ENCODE measurements at regions not wholly inside any gene's neighbourhood (a gene's known extent, or its start where the extent isn't known, plus 50 kb on each side); places are given as distances from the start of the nearest gene placed in this dataset.

DNA sequence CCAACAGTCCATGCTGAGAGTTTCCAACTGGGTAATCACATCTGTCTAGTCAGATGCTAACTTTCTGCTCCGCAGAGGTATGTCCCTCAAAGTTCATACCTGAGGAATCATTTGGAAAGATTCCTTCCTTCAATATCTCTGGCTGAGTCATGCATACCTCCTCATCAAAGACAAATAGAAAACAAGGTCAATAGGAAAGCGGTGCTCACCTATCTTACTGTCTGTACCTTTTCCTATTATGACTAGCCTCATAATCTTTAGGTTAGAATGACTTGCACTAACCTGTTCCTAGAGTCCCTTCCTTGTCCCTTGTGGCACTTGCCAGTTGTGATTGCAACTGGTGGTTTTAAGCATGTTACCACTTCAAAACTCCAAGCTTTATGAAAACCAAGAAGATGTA is 78.2 kb upstream of the PTPRK start:
- no peaks in the 10 kb centered on the region for H3K36me3 ChIP-seq
- DNase-seq = no peak
- H3K4me3 ChIP-seq = no peak overlapping the region
- TF ChIP-seq POLR2A (IDR thresholded peaks at IDR 0.05) = no peak
- no peaks in the 10 kb centered on the region for H3K27me3 ChIP-seq
- intact Hi-C loops (cut with DNase I) = loop anchor here in 1 of 4 donors (10.0 kb wide), 1 partner anchor 1474 kb away; no protein-coding TSS in a partner anchor
- no peaks in the 10 kb centered on the region for H3K4me1 ChIP-seq (ENCODE audit: insufficient read depth)
- H3K27ac ChIP-seq = no peak overlapping the region
- WGBS, 3 donors = 88 to 93% (median 92%) methylated on average over 2 of the region's 2 CpGs
- H3K9me3 ChIP-seq = no peaks in the 10 kb centered on the region

DNA sequence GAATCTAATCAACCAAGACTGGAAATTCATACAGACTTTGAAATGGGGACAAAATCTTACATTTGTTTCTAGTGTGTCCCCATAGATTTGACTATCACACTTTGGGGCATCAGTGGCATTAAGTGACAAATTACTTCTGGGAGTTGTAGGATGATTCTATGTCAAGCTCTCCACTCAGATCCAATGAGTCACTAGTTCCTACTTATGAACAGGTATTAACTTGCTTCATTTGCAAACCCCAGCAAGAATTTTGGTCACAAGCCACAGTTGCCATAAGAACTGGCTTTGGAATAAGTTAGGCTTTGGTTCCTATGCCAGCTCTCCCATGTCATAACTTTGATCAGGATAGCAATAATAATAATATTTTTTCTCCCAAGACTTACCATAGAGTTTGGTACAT is 77.6 kb upstream of the PTPRK start:
- no peaks in the 10 kb centered on the region for H3K36me3 ChIP-seq
- no peak for TF ChIP-seq POLR2A (IDR thresholded peaks at IDR 0.05)
- TF ChIP-seq, protein P1, sequence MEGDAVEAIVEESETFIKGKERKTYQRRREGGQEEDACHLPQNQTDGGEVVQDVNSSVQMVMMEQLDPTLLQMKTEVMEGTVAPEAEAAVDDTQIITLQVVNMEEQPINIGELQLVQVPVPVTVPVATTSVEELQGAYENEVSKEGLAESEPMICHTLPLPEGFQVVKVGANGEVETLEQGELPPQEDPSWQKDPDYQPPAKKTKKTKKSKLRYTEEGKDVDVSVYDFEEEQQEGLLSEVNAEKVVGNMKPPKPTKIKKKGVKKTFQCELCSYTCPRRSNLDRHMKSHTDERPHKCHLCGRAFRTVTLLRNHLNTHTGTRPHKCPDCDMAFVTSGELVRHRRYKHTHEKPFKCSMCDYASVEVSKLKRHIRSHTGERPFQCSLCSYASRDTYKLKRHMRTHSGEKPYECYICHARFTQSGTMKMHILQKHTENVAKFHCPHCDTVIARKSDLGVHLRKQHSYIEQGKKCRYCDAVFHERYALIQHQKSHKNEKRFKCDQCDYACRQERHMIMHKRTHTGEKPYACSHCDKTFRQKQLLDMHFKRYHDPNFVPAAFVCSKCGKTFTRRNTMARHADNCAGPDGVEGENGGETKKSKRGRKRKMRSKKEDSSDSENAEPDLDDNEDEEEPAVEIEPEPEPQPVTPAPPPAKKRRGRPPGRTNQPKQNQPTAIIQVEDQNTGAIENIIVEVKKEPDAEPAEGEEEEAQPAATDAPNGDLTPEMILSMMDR (IDR thresholded peaks at IDR 0.05) = no peak
- TF ChIP-seq EP300 (IDR thresholded peaks at IDR 0.05) = no peak
- DNase-seq = no peak
- H3K27ac ChIP-seq = no peak overlapping the region
- intact Hi-C loops (cut with DNase I) = loop anchor here in 1 of 4 donors (10.0 kb wide), 1 partner anchor 1473 kb away; no protein-coding TSS in a partner anchor
- H3K27me3 ChIP-seq = no peaks in the 10 kb centered on the region
- H3K9me3 ChIP-seq = no peaks in the 10 kb centered on the region
- no peaks in the 10 kb centered on the region for H3K4me1 ChIP-seq (ENCODE audit: insufficient read depth)
- H3K4me3 ChIP-seq = no peak overlapping the region

DNA sequence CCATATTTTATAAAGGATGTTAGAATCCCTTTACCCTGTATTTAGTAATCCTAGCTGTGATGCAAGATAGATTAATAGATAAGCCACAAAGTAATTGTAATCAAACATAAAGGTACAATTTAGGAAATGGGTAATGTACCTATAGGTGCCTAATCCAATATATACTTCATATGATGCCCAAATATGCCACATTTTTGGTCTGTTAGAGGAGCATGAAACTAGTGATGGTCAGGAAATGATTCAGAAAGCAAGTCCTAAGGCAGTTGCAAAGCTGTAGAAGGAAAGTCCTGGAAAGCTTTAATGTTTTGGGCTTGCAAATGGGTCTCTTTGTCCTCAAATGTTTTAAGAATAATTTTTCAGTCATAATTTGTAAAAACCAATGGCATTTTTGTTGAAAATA is 76.6 kb upstream of the PTPRK start:
- Histone ChIP-seq H3K27ac (no peak overlapping the region), H3K27me3 (no peaks in the 10 kb centered on the region), H3K4me1 (ENCODE audit: insufficient read depth) (no peaks in the 10 kb centered on the region), H3K36me3 (no peaks in the 10 kb centered on the region), H3K9me3 (no peaks in the 10 kb centered on the region), H3K4me3 (no peak overlapping the region)
- DNase-seq = no peak
- intact Hi-C loops (cut with DNase I) = loop anchor here in 1 of 4 donors (10.0 kb wide), 1 partner anchor 1472 kb away; no protein-coding TSS in a partner anchor
- TF ChIP-seq POLR2A (IDR thresholded peaks at IDR 0.05) (no peak), EP300 (IDR thresholded peaks at IDR 0.05) (no peak)
- TF ChIP-seq, protein P1 (IDR thresholded peaks at IDR 0.05) = no peak

DNA sequence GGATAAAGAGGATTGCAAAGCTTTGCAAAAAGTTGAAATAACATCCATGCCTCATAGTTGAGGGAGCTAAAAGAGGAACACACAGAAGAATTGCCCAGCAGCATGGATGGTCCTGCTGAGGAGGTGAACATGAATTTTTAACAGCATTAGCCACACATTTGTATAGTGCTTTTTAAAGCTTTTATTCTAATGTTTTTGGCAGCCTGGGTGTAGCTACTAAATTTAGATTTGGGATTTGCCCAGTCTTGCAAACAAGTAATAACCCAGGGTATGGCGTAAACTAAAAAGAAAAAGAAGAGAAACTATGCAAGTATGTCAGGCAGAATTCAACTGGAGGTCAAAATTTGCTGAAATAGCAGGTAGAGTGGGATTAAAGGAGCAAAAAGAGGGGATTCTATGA is 75.1 kb upstream of the PTPRK start:
- no peaks in the 10 kb centered on the region for H3K36me3 ChIP-seq
- no peak overlapping the region for H3K27ac ChIP-seq
- TF ChIP-seq EP300 (IDR thresholded peaks at IDR 0.05) (no peak), POLR2A (IDR thresholded peaks at IDR 0.05) (no peak)
- TF ChIP-seq, protein P1 (IDR thresholded peaks at IDR 0.05) = no peak
- no peak overlapping the region for H3K4me3 ChIP-seq
- DNase-seq = no peak
- 71 to 77% (median 76%) methylated on average over 1 of the region's 1 CpG for WGBS, 3 donors
- intact Hi-C loops (cut with DNase I) = loop anchor here in 1 of 4 donors (10.0 kb wide), 1 partner anchor 1471 kb away; no protein-coding TSS in a partner anchor
- H3K27me3 ChIP-seq = no peaks in the 10 kb centered on the region
- H3K4me1 ChIP-seq (ENCODE audit: insufficient read depth) = no peaks in the 10 kb centered on the region
- H3K9me3 ChIP-seq = no peaks in the 10 kb centered on the region

DNA sequence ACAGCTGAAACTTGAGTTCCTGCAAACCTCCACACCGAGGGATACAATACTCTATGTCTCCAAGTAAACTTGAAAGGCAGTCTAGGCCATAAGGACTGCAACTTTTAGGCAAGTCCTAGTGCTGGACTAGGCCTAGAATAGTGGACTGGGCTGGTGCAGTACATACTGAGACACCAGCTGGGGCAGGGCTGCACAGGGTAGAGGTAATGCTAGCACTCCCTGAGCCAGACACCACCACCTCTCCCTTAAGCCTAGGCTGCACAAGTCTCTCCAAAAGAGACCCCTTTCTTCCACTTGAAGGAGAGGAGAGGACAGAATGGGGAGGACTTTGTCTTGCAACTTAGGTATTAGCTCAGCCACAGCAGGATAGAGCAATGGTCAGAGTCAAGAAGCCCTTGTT is 65.7 kb upstream of the PTPRK start:
- TF ChIP-seq EP300 (IDR thresholded peaks at IDR 0.05) = no peak
- no peak for TF ChIP-seq POLR2A (IDR thresholded peaks at IDR 0.05)
- TF ChIP-seq, protein P1 (IDR thresholded peaks at IDR 0.05) = no peak
- Histone ChIP-seq H3K9me3 (no peaks in the 10 kb centered on the region), H3K36me3 (no peaks in the 10 kb centered on the region), H3K4me1 (ENCODE audit: insufficient read depth) (no peaks in the 10 kb centered on the region), H3K27ac (no peak overlapping the region), H3K27me3 (no peaks in the 10 kb centered on the region), H3K4me3 (no peak overlapping the region)
- DNase-seq = no peak
- 85 to 94% (median 92%) methylated on average over 1 of the region's 1 CpG for WGBS, 3 donors
- intact Hi-C loops (cut with DNase I) = no loop called here
